Ishikawa (cell line): ENCODE measurements at regions not wholly inside any gene's neighbourhood (a gene's known extent, or its start where the extent isn't known, plus 50 kb on each side); places are given as distances from the start of the nearest gene placed in this dataset.

Experiments
- CEBPB ChIP-seq: IDR thresholded peaks from 2 replicates; pipeline ENCODE4 v1.6.1; 2012
- CREB1 ChIP-seq: IDR thresholded peaks from 2 replicates; pipeline ENCODE4 v1.6.1; 2012; ENCODE audit warnings: low read depth
- EGR1 ChIP-seq: IDR thresholded peaks from 2 replicates; pipeline ENCODE4 v1.6.1; 2012
- EP300 ChIP-seq: IDR thresholded peaks from 2 replicates; pipeline ENCODE4 v1.6.1; 2012; ENCODE audit warnings: borderline replicate concordance
- FOXM1 ChIP-seq: IDR thresholded peaks from 2 replicates; pipeline ENCODE4 v1.6.1; 2012; ENCODE audit warnings: low read depth, borderline replicate concordance
- MAX ChIP-seq: IDR thresholded peaks from 2 replicates; pipeline ENCODE4 v1.6.1; 2012
- NFIC ChIP-seq: IDR thresholded peaks from 2 replicates; pipeline ENCODE4 v1.6.1; 2012
- RAD21 ChIP-seq: IDR thresholded peaks from 2 replicates; pipeline ENCODE4 v1.6.1; 2012; ENCODE audit warnings: low read depth
- REST ChIP-seq: IDR thresholded peaks from 2 replicates; pipeline ENCODE4 v1.6.1; 2012; ENCODE audit warnings: low read depth, mild to moderate bottlenecking
- TAF1 ChIP-seq: IDR thresholded peaks from 2 replicates; pipeline ENCODE4 v1.6.1; 2012; ENCODE audit warnings: low read depth, mild to moderate bottlenecking
- TCF12 ChIP-seq: IDR thresholded peaks from 2 replicates; pipeline ENCODE4 v1.6.1; 2012; ENCODE audit warnings: low read depth
- TEAD4 ChIP-seq: IDR thresholded peaks from 2 replicates; pipeline ENCODE4 v1.6.1; 2012
- USF1 ChIP-seq: IDR thresholded peaks from 2 replicates; pipeline ENCODE4 v1.6.1; 2012
- YY1 ChIP-seq: IDR thresholded peaks from 2 replicates; pipeline ENCODE4 v1.6.1; 2012; ENCODE audit warnings: low read depth
- ZBTB7A ChIP-seq: IDR thresholded peaks from 2 replicates; pipeline ENCODE4 v1.6.1; 2012; ENCODE audit warnings: low read depth

GRCh38 chr5:167652690-167653089 lies 638.8 kb upstream of the WWC1 start:
- TF ChIP-seq YY1: no peak
- no peak for TF ChIP-seq CEBPB
- no peak for TF ChIP-seq RAD21
- TF ChIP-seq EP300: no peak
- no peak for TF ChIP-seq ZBTB7A
- no peak for TF ChIP-seq USF1
- no peak for TF ChIP-seq CREB1
- no peak for TF ChIP-seq FOXM1
- TF ChIP-seq NFIC: no peak

GRCh38 chr5:167653645-167654106 lies 637.8 kb upstream of the WWC1 start:
- no peak for TF ChIP-seq REST
- TF ChIP-seq USF1: peak; percentile 65
- no peak for TF ChIP-seq YY1
- no peak for TF ChIP-seq CREB1
- TF ChIP-seq ZBTB7A: no peak
- no peak for TF ChIP-seq MAX
- no peak for TF ChIP-seq RAD21

GRCh38 chr5:167657016-167657415 lies 634.4 kb upstream of the WWC1 start:
- TF ChIP-seq CEBPB (no peak), TCF12 (no peak)

GRCh38 chr5:167658889-167659288 lies 632.6 kb upstream of the WWC1 start:
- no peak for TF ChIP-seq TCF12
- TF ChIP-seq FOXM1: no peak
- no peak for TF ChIP-seq CREB1
- TF ChIP-seq EP300: no peak
- TF ChIP-seq NFIC: no peak
- TF ChIP-seq REST: no peak
- no peak for TF ChIP-seq USF1

GRCh38 chr5:167661605-167662004 lies 629.8 kb upstream of the WWC1 start:
- TF ChIP-seq USF1: no peak

GRCh38 chr5:167664222-167664804 lies 627.1 kb upstream of the WWC1 start:
- TF ChIP-seq TAF1 (no peak), CREB1 (no peak), TEAD4 (no peak), NFIC (no peak), REST (no peak), ZBTB7A (no peak), EGR1 (no peak), YY1 (no peak)
